ENCODE measurements at regions not wholly inside any gene's neighbourhood (a gene's known extent, or its start where the extent isn't known, plus 50 kb on each side); places are given as distances from the start of the nearest gene placed in this dataset.

- no peaks in the 10 kb centered on the region for H3K9me3 ChIP-seq
- no peak overlapping the region for H3K4me3 ChIP-seq
- no peaks in the 10 kb centered on the region for H3K36me3 ChIP-seq
- intact Hi-C loops (cut with DNase I): no loop called here
- peak in 1 of 2 donors; percentile 56 for DNase-seq (ENCODE audit: extremely low spot score in 2 of 2)
- TF ChIP-seq CTCF (IDR thresholded peaks at IDR 0.05) (no peak), POLR2AphosphoS5 (IDR thresholded peaks at IDR 0.05; ENCODE audit: insufficient read depth in 1 of 2, low read depth in 1 of 2) (no peak), POLR2A (IDR thresholded peaks at IDR 0.05) (no peak)
- no peaks in the 10 kb centered on the region for H3K27me3 ChIP-seq
- H3K27ac ChIP-seq: no peak overlapping the region
- H3K4me1 ChIP-seq: no peaks in the 10 kb centered on the region
Measured at GRCh38 chr13:109979228-109979627, 192.8 kb upstream of the IRS2 start.

- Histone ChIP-seq H3K4me3 (no peak overlapping the region), H3K9me3 (no peaks in the 10 kb centered on the region), H3K36me3 (no peaks in the 10 kb centered on the region), H3K27ac (no peak overlapping the region), H3K4me1 (no peaks in the 10 kb centered on the region), H3K27me3 (no peaks in the 10 kb centered on the region)
- TF ChIP-seq POLR2A (IDR thresholded peaks at IDR 0.05): no peak
- TF ChIP-seq POLR2AphosphoS5 (IDR thresholded peaks at IDR 0.05; ENCODE audit: insufficient read depth in 1 of 2, low read depth in 1 of 2): no peak
- TF ChIP-seq CTCF (IDR thresholded peaks at IDR 0.05): no peak
- DNase-seq (ENCODE audit: extremely low spot score in 2 of 2): peak in 1 of 2 donors; percentile 64
- intact Hi-C loops (cut with DNase I): no loop called here
Measured at GRCh38 chr13:109977212-109977968, 191.0 kb upstream of the IRS2 start.

- no peaks in the 10 kb centered on the region for H3K27me3 ChIP-seq
Measured at GRCh38 chr13:109976206-109976997, 190.0 kb upstream of the IRS2 start.

GRCh38 chr13:109974354-109974753, 188.0 kb upstream of the IRS2 start:
- H3K27ac ChIP-seq: no peak overlapping the region
- TF ChIP-seq POLR2A (IDR thresholded peaks at IDR 0.05) (no peak), POLR2AphosphoS5 (IDR thresholded peaks at IDR 0.05; ENCODE audit: insufficient read depth in 1 of 2, low read depth in 1 of 2) (no peak), CTCF (IDR thresholded peaks at IDR 0.05) (no peak)
- no peaks in the 10 kb centered on the region for H3K9me3 ChIP-seq
- DNase-seq (ENCODE audit: extremely low spot score in 2 of 2): no peak
- no peaks in the 10 kb centered on the region for H3K36me3 ChIP-seq
- H3K4me3 ChIP-seq: no peak overlapping the region
- no peaks in the 10 kb centered on the region for H3K4me1 ChIP-seq
- intact Hi-C loops (cut with DNase I): no loop called here
- H3K27me3 ChIP-seq: no peaks in the 10 kb centered on the region

More at GRCh38 chr13:109976206-109976997, 190.0 kb upstream of the IRS2 start:
- Histone ChIP-seq H3K4me3 (no peak overlapping the region), H3K9me3 (no peaks in the 10 kb centered on the region), H3K27ac (no peak overlapping the region), H3K36me3 (no peaks in the 10 kb centered on the region), H3K4me1 (no peaks in the 10 kb centered on the region)
- DNase-seq (ENCODE audit: extremely low spot score in 2 of 2): no peak
- TF ChIP-seq CTCF (IDR thresholded peaks at IDR 0.05) (no peak), POLR2AphosphoS5 (IDR thresholded peaks at IDR 0.05; ENCODE audit: insufficient read depth in 1 of 2, low read depth in 1 of 2) (no peak), POLR2A (IDR thresholded peaks at IDR 0.05) (no peak)
- intact Hi-C loops (cut with DNase I): no loop called here

- no peak for TF ChIP-seq POLR2AphosphoS5 (IDR thresholded peaks at IDR 0.05; ENCODE audit: insufficient read depth in 1 of 2, low read depth in 1 of 2)
- no peak for TF ChIP-seq POLR2A (IDR thresholded peaks at IDR 0.05)
- no peak for TF ChIP-seq CTCF (IDR thresholded peaks at IDR 0.05)
- Histone ChIP-seq H3K4me1 (no peaks in the 10 kb centered on the region), H3K27me3 (no peaks in the 10 kb centered on the region), H3K4me3 (no peak overlapping the region), H3K36me3 (no peaks in the 10 kb centered on the region), H3K9me3 (no peaks in the 10 kb centered on the region), H3K27ac (no peak overlapping the region)
- intact Hi-C loops (cut with DNase I): no loop called here
- no peak for DNase-seq (ENCODE audit: extremely low spot score in 2 of 2)
Measured at GRCh38 chr13:109973279-109973678, 186.9 kb upstream of the IRS2 start.

All from vagina (tissue), 2 donors.